HEK293 (cell line): ENCODE measurements at regions not wholly inside any gene's neighbourhood (a gene's known extent, or its start where the extent isn't known, plus 50 kb on each side); places are given as distances from the start of the nearest gene placed in this dataset.

Experiments
- CTCF ChIA-PET: fragments of 350-600 bp; formaldehyde crosslinking; extraction: SDS; loops from one replicate; lab custom pipeline; 2021; ENCODE audit warnings: antibody characterized with exemption; lab: Yijun Ruan, JAX
- POLR2A ChIA-PET: fragments of 300-600 bp; formaldehyde crosslinking; extraction: SDS; loops from one replicate; lab custom pipeline; 2020; ENCODE audit warnings: antibody characterized with exemption, inconsistent platforms; lab: Yijun Ruan, JAX
- H3K27ac ChIP-seq: fragments of 200-500 bp; sonication (Bioruptor generic); 2 replicates; pipeline ENCODE4 v1.5.1; 2014; ENCODE audit warnings: low read depth, low read length, control low read depth, inconsistent platforms; ENCODE audit errors: extremely low read depth
- H3K36me3 ChIP-seq, 2 experiments: fragments of 200-500 bp in 1 of 2; sonication (Bioruptor generic) in 1 of 2; 1 replicate in 1 of 2; 2 replicates in 1 of 2; pipeline ENCODE4 v1.5.1; 2014 to 2017; ENCODE audit warnings: inconsistent platforms in 2 of 2, low read length in 2 of 2; ENCODE audit not compliant: control insufficient read depth in 2 of 2, insufficient read depth in 1 of 2
- H3K4me1 ChIP-seq: fragments of 200-500 bp; sonication (Bioruptor generic); 2 replicates; pipeline ENCODE4 v1.5.1; 2014; ENCODE audit warnings: mild to moderate bottlenecking, low read length, inconsistent platforms; ENCODE audit not compliant: control insufficient read depth, insufficient read depth
- H3K4me3 ChIP-seq: 2 replicates; pipeline ENCODE4 v1.5.1; 2011; ENCODE audit warnings: low read depth, mild to moderate bottlenecking, control low read depth, low read length, moderate library complexity
- H3K9me3 ChIP-seq: fragments of 200-500 bp; sonication (Bioruptor generic); 2 replicates; pipeline ENCODE4 v1.5.1; 2014; ENCODE audit warnings: low read depth, low read length, inconsistent platforms; ENCODE audit not compliant: control insufficient read depth, insufficient read depth
- BCL11B ChIP-seq: fragments of 450-650 bp; formaldehyde crosslinking; IDR thresholded peaks from 2 replicates; pipeline ENCODE4 v1.5.1; 2016; ENCODE audit warnings: low read depth, missing biosample characterization, missing genetic modification characterization
- PATZ1 ChIP-seq: fragments of 450-650 bp; formaldehyde crosslinking; IDR thresholded peaks from 2 replicates; pipeline ENCODE4 v1.5.1; 2016; ENCODE audit warnings: missing biosample characterization, missing genetic modification characterization
- RBAK ChIP-seq: fragments of 450-650 bp; formaldehyde crosslinking; IDR thresholded peaks from 2 replicates; pipeline ENCODE4 v1.5.1; 2016; ENCODE audit warnings: missing biosample characterization, missing genetic modification characterization
- TCF7L2 ChIP-seq: IDR thresholded peaks from 2 replicates; pipeline ENCODE4 v1.6.1; 2011; ENCODE audit warnings: low read depth, mild to moderate bottlenecking, inconsistent platforms, low read length, moderate library complexity, borderline replicate concordance
- ZBTB20 ChIP-seq: fragments of 450-650 bp; formaldehyde crosslinking; IDR thresholded peaks from 2 replicates; pipeline ENCODE4 v1.5.1; 2016; ENCODE audit warnings: missing biosample characterization, missing genetic modification characterization
- ZFP37 ChIP-seq: fragments of 450-650 bp; formaldehyde crosslinking; IDR thresholded peaks from 2 replicates; pipeline ENCODE4 v1.5.1; 2016; ENCODE audit warnings: missing biosample characterization, missing genetic modification characterization
- ZNF202 ChIP-seq: fragments of 450-650 bp; formaldehyde crosslinking; IDR thresholded peaks from 2 replicates; pipeline ENCODE4 v1.5.1; 2016; ENCODE audit warnings: missing biosample characterization, missing genetic modification characterization, borderline replicate concordance
- ZNF239 ChIP-seq: fragments of 450-650 bp; formaldehyde crosslinking; IDR thresholded peaks from 2 replicates; pipeline ENCODE4 v1.5.1; 2016; ENCODE audit warnings: missing biosample characterization, missing genetic modification characterization
- ZNF398 ChIP-seq: fragments of 450-650 bp; formaldehyde crosslinking; IDR thresholded peaks from 2 replicates; pipeline ENCODE4 v1.5.1; 2017; ENCODE audit warnings: missing biosample characterization, missing genetic modification characterization
- ZNF416 ChIP-seq: fragments of 450-650 bp; formaldehyde crosslinking; IDR thresholded peaks from 2 replicates; pipeline ENCODE4 v1.5.1; 2016; ENCODE audit warnings: missing biosample characterization, missing genetic modification characterization
- ZNF426 ChIP-seq: fragments of 450-650 bp; formaldehyde crosslinking; IDR thresholded peaks from 2 replicates; pipeline ENCODE4 v1.5.1; 2017; ENCODE audit warnings: missing biosample characterization, missing genetic modification characterization, mild to moderate bottlenecking, inconsistent platforms, moderate library complexity
- ZNF473 ChIP-seq: fragments of 450-650 bp; formaldehyde crosslinking; IDR thresholded peaks from 2 replicates; pipeline ENCODE4 v1.5.1; 2017; ENCODE audit warnings: missing biosample characterization, missing genetic modification characterization
- ZNF548 ChIP-seq: fragments of 450-650 bp; formaldehyde crosslinking; IDR thresholded peaks from 2 replicates; pipeline ENCODE4 v1.5.1; 2016; ENCODE audit warnings: missing biosample characterization, missing genetic modification characterization
- ZNF558 ChIP-seq: fragments of 450-650 bp; formaldehyde crosslinking; IDR thresholded peaks from 2 replicates; pipeline ENCODE4 v1.5.1; 2016; ENCODE audit warnings: missing biosample characterization, missing genetic modification characterization
- ZNF561 ChIP-seq: fragments of 450-650 bp; IDR thresholded peaks from 2 replicates; pipeline ENCODE4 v1.5.1; 2018; ENCODE audit warnings: missing biosample characterization, missing genetic modification characterization, borderline replicate concordance
- ZNF654 ChIP-seq: fragments of 450-650 bp; formaldehyde crosslinking; IDR thresholded peaks from 2 replicates; pipeline ENCODE4 v1.5.1; 2016; ENCODE audit warnings: low read depth, missing biosample characterization, missing genetic modification characterization
- ZNF670 ChIP-seq: fragments of 450-650 bp; formaldehyde crosslinking; IDR thresholded peaks from 2 replicates; pipeline ENCODE4 v1.5.1; 2016; ENCODE audit warnings: missing biosample characterization, missing genetic modification characterization, low read depth
- ZNF677 ChIP-seq: fragments of 450-650 bp; IDR thresholded peaks from 2 replicates; pipeline ENCODE4 v1.5.0; 2018; ENCODE audit warnings: missing biosample characterization, mild to moderate bottlenecking, missing genetic modification characterization, moderate library complexity
- ZNF830 ChIP-seq: fragments of 450-650 bp; IDR thresholded peaks from 2 replicates; pipeline ENCODE4 v1.5.0; 2018; ENCODE audit warnings: missing biosample characterization, missing genetic modification characterization, low read depth, mild to moderate bottlenecking, moderate library complexity
- ZSCAN16 ChIP-seq: fragments of 450-650 bp; formaldehyde crosslinking; IDR thresholded peaks from 2 replicates; pipeline ENCODE4 v1.5.1; 2016; ENCODE audit warnings: missing biosample characterization, missing genetic modification characterization
- TF ChIP-seq, protein P1 (sequence below): fragments of 450-650 bp; formaldehyde crosslinking; IDR thresholded peaks from 2 replicates; pipeline ENCODE4 v1.5.1; 2016; ENCODE audit warnings: missing biosample characterization, missing genetic modification characterization
- TF ChIP-seq, protein P2 (sequence below): fragments of 450-650 bp; formaldehyde crosslinking; IDR thresholded peaks from 2 replicates; pipeline ENCODE4 v1.5.1; 2016; ENCODE audit warnings: missing biosample characterization, missing genetic modification characterization
- TF ChIP-seq, protein P3 (sequence below): fragments of 450-650 bp; formaldehyde crosslinking; IDR thresholded peaks from 2 replicates; pipeline ENCODE4 v1.5.1; 2016; ENCODE audit warnings: missing biosample characterization, missing genetic modification characterization

- no peak overlapping the region for H3K4me3 ChIP-seq
- CTCF ChIA-PET, result interaction anchor here (0.5 to 0.7 kb wide), 3 partner anchors 102 to 1866 kb away, joined by 3 to 6 read pairs (median 4); no protein-coding TSS in a partner anchor
- no peak for TF ChIP-seq ZNF398 (tag by site-specific recombination)
- TF ChIP-seq TCF7L2, result no peak
- TF ChIP-seq ZSCAN16 (tag by site-specific recombination), result no peak
- no peak for TF ChIP-seq ZNF473 (tag by site-specific recombination)
- TF ChIP-seq ZFP37, result no peak
- no peak for TF ChIP-seq ZBTB20 (tag by site-specific recombination)
- no peak for TF ChIP-seq RBAK (tag by site-specific recombination)
- no peak for TF ChIP-seq ZNF548 (tag by site-specific recombination)
- no peak for TF ChIP-seq ZNF558 (tag by site-specific recombination)
- TF ChIP-seq, all 188 proteins: peak for 0
- POLR2A ChIA-PET, result interaction anchor here (0.6 kb wide), 1 partner anchor 641 kb away, joined by 4 read pairs; the partner anchor contains the start of gene CADM1
- no peak overlapping the region for H3K27ac ChIP-seq
- no peaks in the 10 kb centered on the region for H3K9me3 ChIP-seq
- no peaks in the 10 kb centered on the region for H3K36me3 ChIP-seq
- no peaks in the 10 kb centered on the region for H3K4me1 ChIP-seq
These were observed 627.5 kb downstream of the BUD13 start for GRCh38 chr11:116145187-116145865.

GRCh38 chr11:116144387-116144958, 628.3 kb downstream of the BUD13 start:
- ChIA-PET POLR2A (no interaction called here), CTCF (no interaction called here)
- Histone ChIP-seq H3K27ac (no peak overlapping the region), H3K4me3 (no peak overlapping the region), H3K36me3 (no peaks in the 10 kb centered on the region), H3K9me3 (no peaks in the 10 kb centered on the region), H3K4me1 (no peaks in the 10 kb centered on the region)
- TF ChIP-seq ZNF677 (tag by site-specific recombination) (no peak), BCL11B (tag by site-specific recombination) (no peak), ZNF561 (no peak), ZNF426 (no peak), ZNF202 (no peak), ZNF830 (tag by site-specific recombination) (no peak), PATZ1 (tag by site-specific recombination) (no peak), ZNF670 (tag by site-specific recombination) (no peak), ZNF239 (tag by site-specific recombination) (no peak), ZNF654 (tag by site-specific recombination) (no peak), ZNF416 (tag by site-specific recombination) (no peak)
- TF ChIP-seq, protein P1, sequence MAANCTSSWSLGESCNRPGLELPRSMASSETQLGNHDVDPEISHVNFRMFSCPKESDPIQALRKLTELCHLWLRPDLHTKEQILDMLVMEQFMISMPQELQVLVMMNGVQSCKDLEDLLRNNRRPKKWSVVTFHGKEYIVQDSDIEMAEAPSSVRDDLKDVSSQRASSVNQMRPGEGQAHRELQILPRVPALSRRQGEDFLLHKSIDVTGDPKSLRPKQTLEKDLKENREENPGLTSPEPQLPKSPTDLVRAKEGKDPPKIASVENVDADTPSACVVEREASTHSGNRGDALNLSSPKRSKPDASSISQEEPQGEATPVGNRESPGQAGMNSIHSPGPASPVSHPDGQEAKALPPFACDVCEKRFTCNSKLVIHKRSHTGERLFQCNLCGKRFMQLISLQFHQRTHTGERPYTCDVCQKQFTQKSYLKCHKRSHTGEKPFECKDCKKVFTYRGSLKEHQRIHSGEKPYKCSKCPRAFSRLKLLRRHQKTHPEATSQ (tag by site-specific recombination), result no peak
- TF ChIP-seq, protein P2, sequence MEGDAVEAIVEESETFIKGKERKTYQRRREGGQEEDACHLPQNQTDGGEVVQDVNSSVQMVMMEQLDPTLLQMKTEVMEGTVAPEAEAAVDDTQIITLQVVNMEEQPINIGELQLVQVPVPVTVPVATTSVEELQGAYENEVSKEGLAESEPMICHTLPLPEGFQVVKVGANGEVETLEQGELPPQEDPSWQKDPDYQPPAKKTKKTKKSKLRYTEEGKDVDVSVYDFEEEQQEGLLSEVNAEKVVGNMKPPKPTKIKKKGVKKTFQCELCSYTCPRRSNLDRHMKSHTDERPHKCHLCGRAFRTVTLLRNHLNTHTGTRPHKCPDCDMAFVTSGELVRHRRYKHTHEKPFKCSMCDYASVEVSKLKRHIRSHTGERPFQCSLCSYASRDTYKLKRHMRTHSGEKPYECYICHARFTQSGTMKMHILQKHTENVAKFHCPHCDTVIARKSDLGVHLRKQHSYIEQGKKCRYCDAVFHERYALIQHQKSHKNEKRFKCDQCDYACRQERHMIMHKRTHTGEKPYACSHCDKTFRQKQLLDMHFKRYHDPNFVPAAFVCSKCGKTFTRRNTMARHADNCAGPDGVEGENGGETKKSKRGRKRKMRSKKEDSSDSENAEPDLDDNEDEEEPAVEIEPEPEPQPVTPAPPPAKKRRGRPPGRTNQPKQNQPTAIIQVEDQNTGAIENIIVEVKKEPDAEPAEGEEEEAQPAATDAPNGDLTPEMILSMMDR (tag by site-specific recombination), result no peak
- TF ChIP-seq, protein P3, sequence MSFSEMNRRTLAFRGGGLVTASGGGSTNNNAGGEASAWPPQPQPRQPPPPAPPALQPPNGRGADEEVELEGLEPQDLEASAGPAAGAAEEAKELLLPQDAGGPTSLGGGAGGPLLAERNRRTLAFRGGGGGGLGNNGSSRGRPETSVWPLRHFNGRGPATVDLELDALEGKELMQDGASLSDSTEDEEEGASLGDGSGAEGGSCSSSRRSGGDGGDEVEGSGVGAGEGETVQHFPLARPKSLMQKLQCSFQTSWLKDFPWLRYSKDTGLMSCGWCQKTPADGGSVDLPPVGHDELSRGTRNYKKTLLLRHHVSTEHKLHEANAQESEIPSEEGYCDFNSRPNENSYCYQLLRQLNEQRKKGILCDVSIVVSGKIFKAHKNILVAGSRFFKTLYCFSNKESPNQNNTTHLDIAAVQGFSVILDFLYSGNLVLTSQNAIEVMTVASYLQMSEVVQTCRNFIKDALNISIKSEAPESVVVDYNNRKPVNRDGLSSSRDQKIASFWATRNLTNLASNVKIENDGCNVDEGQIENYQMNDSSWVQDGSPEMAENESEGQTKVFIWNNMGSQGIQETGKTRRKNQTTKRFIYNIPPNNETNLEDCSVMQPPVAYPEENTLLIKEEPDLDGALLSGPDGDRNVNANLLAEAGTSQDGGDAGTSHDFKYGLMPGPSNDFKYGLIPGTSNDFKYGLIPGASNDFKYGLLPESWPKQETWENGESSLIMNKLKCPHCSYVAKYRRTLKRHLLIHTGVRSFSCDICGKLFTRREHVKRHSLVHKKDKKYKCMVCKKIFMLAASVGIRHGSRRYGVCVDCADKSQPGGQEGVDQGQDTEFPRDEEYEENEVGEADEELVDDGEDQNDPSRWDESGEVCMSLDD (tag by site-specific recombination), result no peak
